SHP77 treated with DMSO at 0.1 percent for 48 hours (cell line): ENCODE measurements at regions not wholly inside any gene's neighbourhood (a gene's known extent, or its start where the extent isn't known, plus 50 kb on each side); places are given as distances from the start of the nearest gene placed in this dataset.

ENCODE experiments used
- DNase-seq: peaks from one replicate; lab custom pipeline; 2025; lab: John Stamatoyannopoulos, UW

GRCh38 chr2:120937686-120938044, 202.0 kb downstream of the GLI2 start:
- DNase-seq, result no peak

- DNase-seq, result no peak
Observed at GRCh38 chr2:120938045-120938771, 202.5 kb downstream of the GLI2 start.

GRCh38 chr2:120939595-120940318, 204.1 kb downstream of the GLI2 start:
- DNase-seq, result no peak

- no peak for DNase-seq
Observed at GRCh38 chr2:120940319-120940696, 204.6 kb downstream of the GLI2 start.

- no peak for DNase-seq
Observed at GRCh38 chr2:120940726-120941256, 205.1 kb downstream of the GLI2 start.

- no peak for DNase-seq
Observed at GRCh38 chr2:120941571-120942120, 206.0 kb downstream of the GLI2 start.

GRCh38 chr2:120942658-120943057, 207.0 kb downstream of the GLI2 start:
- no peak for DNase-seq

- DNase-seq, result no peak
Observed at GRCh38 chr2:120943403-120944034, 207.9 kb downstream of the GLI2 start.

- DNase-seq, result no peak
Observed at GRCh38 chr2:120944575-120944974, 208.9 kb downstream of the GLI2 start.

GRCh38 chr2:120945091-120945490, 209.4 kb downstream of the GLI2 start:
- DNase-seq, result no peak

GRCh38 chr2:120945832-120946499, 210.3 kb downstream of the GLI2 start:
- no peak for DNase-seq

- no peak for DNase-seq
Observed at GRCh38 chr2:120947327-120947726, 211.7 kb downstream of the GLI2 start.

- DNase-seq, result no peak
Observed at GRCh38 chr2:120947982-120948661, 212.5 kb downstream of the GLI2 start.

- no peak for DNase-seq
Observed at GRCh38 chr2:120948662-120949011, 213.0 kb downstream of the GLI2 start.

- peak; percentile 4 for DNase-seq
Observed at GRCh38 chr2:120949027-120949956, 213.6 kb downstream of the GLI2 start.

GRCh38 chr2:120949957-120950590, 214.4 kb downstream of the GLI2 start:
- DNase-seq, result no peak

- DNase-seq, result no peak
Observed at GRCh38 chr2:120951693-120952092, 216.0 kb downstream of the GLI2 start.

- no peak for DNase-seq
Observed at GRCh38 chr2:120952318-120952717, 216.7 kb downstream of the GLI2 start.

GRCh38 chr2:120953066-120953756, 217.5 kb downstream of the GLI2 start:
- no peak for DNase-seq
